GM10266 (cell line): ENCODE measurements at regions not wholly inside any gene's neighbourhood (a gene's known extent, or its start where the extent isn't known, plus 50 kb on each side); places are given as distances from the start of the nearest gene placed in this dataset.
"Not testable (repeated sequence)": the region's sequence is repeated elsewhere in the genome, so short reads cannot be mapped to it uniquely, and the experiment has no call there.

Source experiments
- DNase-seq: peaks from one replicate; pipeline ENCODE4 v3.0.0; 2012; ENCODE audit errors: extremely low spot score
- TF ChIP-seq, protein P1 (sequence below): IDR thresholded peaks from 2 replicates; pipeline ENCODE4 v1.5.1; 2012; ENCODE audit warnings: mild to moderate bottlenecking, low read depth; ENCODE audit not compliant: control insufficient read depth, insufficient read depth; ENCODE audit errors: missing control alignments

DNA sequence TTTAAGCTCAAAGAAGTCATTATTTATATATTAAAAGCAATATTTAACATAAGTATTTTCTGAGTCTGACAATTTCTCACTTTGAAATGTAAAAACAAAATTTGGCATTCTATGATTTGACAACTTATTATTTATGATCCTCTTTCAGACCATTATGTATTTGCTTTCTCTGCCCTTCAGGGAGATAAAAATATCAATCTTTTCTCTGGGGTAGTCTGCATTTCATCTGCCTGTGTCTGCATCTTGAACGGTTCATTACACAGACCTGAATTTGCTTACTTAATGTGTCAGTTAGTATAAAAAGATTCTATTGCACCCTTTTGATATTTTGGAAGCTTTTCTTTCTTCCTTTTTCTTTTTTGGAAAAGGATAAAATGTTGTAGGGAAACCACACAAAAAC lies 354.0 kb upstream of the RGS17 start:
- TF ChIP-seq, protein P1, sequence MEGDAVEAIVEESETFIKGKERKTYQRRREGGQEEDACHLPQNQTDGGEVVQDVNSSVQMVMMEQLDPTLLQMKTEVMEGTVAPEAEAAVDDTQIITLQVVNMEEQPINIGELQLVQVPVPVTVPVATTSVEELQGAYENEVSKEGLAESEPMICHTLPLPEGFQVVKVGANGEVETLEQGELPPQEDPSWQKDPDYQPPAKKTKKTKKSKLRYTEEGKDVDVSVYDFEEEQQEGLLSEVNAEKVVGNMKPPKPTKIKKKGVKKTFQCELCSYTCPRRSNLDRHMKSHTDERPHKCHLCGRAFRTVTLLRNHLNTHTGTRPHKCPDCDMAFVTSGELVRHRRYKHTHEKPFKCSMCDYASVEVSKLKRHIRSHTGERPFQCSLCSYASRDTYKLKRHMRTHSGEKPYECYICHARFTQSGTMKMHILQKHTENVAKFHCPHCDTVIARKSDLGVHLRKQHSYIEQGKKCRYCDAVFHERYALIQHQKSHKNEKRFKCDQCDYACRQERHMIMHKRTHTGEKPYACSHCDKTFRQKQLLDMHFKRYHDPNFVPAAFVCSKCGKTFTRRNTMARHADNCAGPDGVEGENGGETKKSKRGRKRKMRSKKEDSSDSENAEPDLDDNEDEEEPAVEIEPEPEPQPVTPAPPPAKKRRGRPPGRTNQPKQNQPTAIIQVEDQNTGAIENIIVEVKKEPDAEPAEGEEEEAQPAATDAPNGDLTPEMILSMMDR: no peak
- DNase-seq: no peak

GRCh38 chr6:153484056-153484455 lies 353.0 kb upstream of the RGS17 start:
- DNase-seq: no peak
- TF ChIP-seq, protein P1: no peak

GRCh38 chr6:153476243-153476642 lies 345.2 kb upstream of the RGS17 start:
- no peak for DNase-seq
- TF ChIP-seq, protein P1: no peak

DNA sequence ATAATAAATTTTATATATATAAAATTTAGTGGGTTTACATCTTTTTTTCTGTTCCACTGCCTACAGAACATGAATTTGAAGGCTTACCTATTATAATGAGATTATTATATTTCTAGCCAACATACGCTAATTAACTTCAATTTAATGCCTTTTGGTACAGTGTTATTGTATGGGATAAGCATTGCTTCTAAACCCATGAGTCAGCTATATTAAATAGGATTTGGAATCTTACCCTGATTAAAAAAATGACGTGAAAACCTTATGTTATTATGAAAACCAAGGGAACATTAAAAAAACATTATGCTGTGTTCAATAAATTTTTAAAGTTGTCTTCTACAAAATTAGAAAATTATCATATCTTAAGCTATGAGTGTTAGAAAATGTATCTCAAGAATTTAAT lies 334.0 kb upstream of the RGS17 start:
- no peak for DNase-seq
- TF ChIP-seq, protein P1: no peak

DNA sequence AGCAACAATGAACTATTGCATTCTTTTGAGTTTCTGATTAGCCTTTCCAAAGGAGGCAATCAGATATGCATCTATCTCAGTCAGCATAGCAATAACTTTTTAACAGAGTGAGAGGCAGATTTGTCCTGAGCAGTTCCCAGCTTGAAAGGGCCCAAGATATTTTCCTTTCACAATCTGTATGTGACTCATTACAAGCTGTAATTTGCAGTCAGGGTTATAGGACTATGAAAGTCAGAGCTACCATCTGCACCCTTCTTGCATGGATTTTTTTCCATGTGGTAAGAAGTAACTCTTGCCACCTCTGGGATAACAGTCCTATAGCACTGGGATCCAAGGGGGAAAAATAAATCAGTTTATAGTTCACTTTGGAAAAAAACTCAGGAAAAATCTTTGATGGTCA lies 318.2 kb upstream of the RGS17 start:
- TF ChIP-seq, protein P1: no peak

DNA sequence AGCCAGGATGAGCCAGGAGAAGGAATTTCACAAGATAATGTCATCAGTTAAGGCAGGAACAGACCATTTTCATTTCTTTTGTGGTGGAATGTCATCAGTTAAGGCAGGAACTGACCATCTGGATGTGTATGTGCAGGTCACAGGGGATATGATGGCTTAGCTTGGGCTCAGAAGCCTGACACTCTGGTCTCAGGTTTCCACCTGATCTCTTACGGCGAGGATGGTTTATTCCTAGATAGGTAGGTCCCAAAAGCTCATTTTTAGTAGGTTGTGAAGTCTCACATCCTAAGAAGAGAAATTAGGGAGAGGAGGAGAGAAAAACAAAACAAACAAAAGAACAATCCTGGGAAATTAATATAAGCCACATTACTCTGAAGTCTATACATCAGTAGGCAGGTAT lies 311.7 kb upstream of the RGS17 start:
- not testable (repeated sequence) for DNase-seq

More for the DNA sequence above, 318.2 kb upstream of the RGS17 start:
- no peak for DNase-seq

GRCh38 chr6:153442096-153442495 lies 311.0 kb upstream of the RGS17 start:
- DNase-seq: no peak
- TF ChIP-seq, protein P1: no peak

DNA sequence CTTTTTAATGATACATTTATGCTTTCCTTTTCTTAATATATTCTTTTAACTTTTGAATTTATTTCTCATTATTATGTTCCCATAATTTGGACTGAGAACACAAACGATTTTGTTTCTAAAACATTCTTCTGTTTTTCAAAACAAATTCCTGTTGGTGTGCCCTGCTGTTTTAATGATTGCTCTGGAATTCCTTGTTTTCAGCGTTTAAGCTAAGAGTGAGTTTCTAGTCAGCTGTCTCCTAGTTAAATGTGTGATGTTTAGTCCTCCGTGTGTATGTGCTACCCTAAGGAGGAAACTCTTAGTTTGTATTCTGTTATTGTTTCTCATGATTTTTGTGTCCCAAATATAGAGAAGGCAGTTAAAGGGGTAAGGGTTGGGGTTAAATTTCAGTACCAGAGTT lies 306.1 kb upstream of the RGS17 start:
- TF ChIP-seq, protein P1: no peak
- no peak for DNase-seq
